Thyroid gland (tissue), 4 donors: ENCODE measurements at regions not wholly inside any gene's neighbourhood (a gene's known extent, or its start where the extent isn't known, plus 50 kb on each side); places are given as distances from the start of the nearest gene placed in this dataset.

Experiments used
- CTCF ChIP-seq, 6 experiments: fragments of 200-600 bp in 3 of 6; fragments of 450-650 bp in 3 of 6; sonication (generic) in 3 of 6; IDR thresholded peaks; one replicate each; pipeline ENCODE4 v1.5.1; 2016 to 2019; ENCODE audit warnings: antibody characterized with exemption in 6 of 6, mild to moderate bottlenecking in 2 of 6, inconsistent platforms in 1 of 6, moderate library complexity in 1 of 6
- POLR2A ChIP-seq, 2 donors: fragments of 450-650 bp; IDR thresholded peaks; one replicate each; pipeline ENCODE4 v1.6.1; 2017; ENCODE audit warnings: antibody characterized with exemption in 2 of 2, mild to moderate bottlenecking in 2 of 2, moderate library complexity in 1 of 2

GRCh38 chr1:171433451-171433850 lies 51.9 kb upstream of the PRRC2C start:
- no peak for TF ChIP-seq CTCF (IDR thresholded peaks at IDR 0.05)
- TF ChIP-seq POLR2A (IDR thresholded peaks at IDR 0.05): no peak
